ENCODE measurements at regions not wholly inside any gene's neighbourhood (a gene's known extent, or its start where the extent isn't known, plus 50 kb on each side); places are given as distances from the start of the nearest gene placed in this dataset.

DNA sequence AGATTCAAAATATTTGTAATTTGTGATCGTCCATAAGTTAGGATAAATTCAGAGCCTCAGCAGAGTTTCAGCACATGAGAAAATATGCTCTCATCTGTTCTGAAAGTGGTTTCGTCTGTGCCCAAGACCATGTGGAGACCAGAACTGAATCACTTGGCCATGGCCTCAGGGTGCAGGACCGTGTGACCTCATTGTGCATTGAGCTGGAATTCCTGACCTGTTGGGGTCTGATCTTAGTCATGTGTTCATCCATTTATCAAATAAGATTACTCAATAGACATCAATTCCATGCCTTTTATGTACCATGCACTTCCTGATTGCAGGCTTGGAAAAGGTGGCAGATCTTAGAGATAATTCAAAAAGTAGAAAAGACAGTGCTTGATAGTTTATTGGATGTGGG, 680.5 kb downstream of the QKI start:
- Histone ChIP-seq H3K4me3 (no peak overlapping the region), H3K4me1 (replicated peaks in 1 of 2; ENCODE audit: control insufficient read depth in 2 of 2, insufficient read depth in 2 of 2, low read length in 2 of 2) (peaks cover 0 to 3% of the 10 kb centered on the region in 2 experiments; a peak in 1 of 5 replicates), H3K9me3 (replicated peaks; ENCODE audit: control insufficient read depth, insufficient read depth, low read depth, low read length) (no peaks in the 10 kb centered on the region), H3K27me3 (ENCODE audit: control insufficient read depth in 2 of 2, insufficient read depth in 2 of 2, low read length in 2 of 2) (peaks cover 0 to 11% of the 10 kb centered on the region in 2 experiments; a peak in 2 of 5 replicates), H3K9me1 (ENCODE audit: control insufficient read depth, insufficient read depth, low read length) (no peaks in the 10 kb centered on the region), H3K27ac (ENCODE audit: extremely low read depth, low read depth, low read length) (no peak overlapping the region), H3K79me2 (ENCODE audit: control insufficient read depth, insufficient read depth, low read length) (no peaks in the 10 kb centered on the region), H3K36me3 (ENCODE audit: control insufficient read depth, insufficient read depth, low read length) (no peaks in the 10 kb centered on the region), H2AFZ (ENCODE audit: low read depth, low read length) (no peak overlapping the region), H4K20me1 (replicated peaks; ENCODE audit: control insufficient read depth, insufficient read depth, low read length) (no peaks in the 10 kb centered on the region), H3K9ac (ENCODE audit: insufficient read depth in 1 of 2, low read depth in 2 of 2, low read length in 2 of 2) (no peak overlapping the region), H3K4me2 (ENCODE audit: insufficient read depth, low read length) (no peak overlapping the region)
- ATAC-seq, result no peak
- BruUV-seq (replicated peaks), result no TSS peak
- TF ChIP-seq, protein P1, sequence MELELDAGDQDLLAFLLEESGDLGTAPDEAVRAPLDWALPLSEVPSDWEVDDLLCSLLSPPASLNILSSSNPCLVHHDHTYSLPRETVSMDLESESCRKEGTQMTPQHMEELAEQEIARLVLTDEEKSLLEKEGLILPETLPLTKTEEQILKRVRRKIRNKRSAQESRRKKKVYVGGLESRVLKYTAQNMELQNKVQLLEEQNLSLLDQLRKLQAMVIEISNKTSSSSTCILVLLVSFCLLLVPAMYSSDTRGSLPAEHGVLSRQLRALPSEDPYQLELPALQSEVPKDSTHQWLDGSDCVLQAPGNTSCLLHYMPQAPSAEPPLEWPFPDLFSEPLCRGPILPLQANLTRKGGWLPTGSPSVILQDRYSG (tag; conservative IDR thresholded peaks at IDR 0.05; ENCODE audit: low read depth), result no peak
- no peak for TF ChIP-seq NFRKB (IDR thresholded peaks at IDR 0.05; ENCODE audit: low read depth)
- TF ChIP-seq CEBPG (CRISPR knock-in tag; IDR thresholded peaks at IDR 0.05), result no peak
- TF ChIP-seq CEBPG (tag; conservative IDR thresholded peaks at IDR 0.05 in 1 of 2, IDR thresholded peaks at IDR 0.05 in 1 of 2), result 0 out of 4 replicates have a peak, but pooled peaks of 1 of the 2 experiments have one; percentile 12
- TF ChIP-seq ZNF589 (CRISPR knock-in tag; IDR thresholded peaks at IDR 0.05; ENCODE audit: low read depth), result no peak
- no peak for TF ChIP-seq GTF2E2 (tag; IDR thresholded peaks at IDR 0.05)
- intact Hi-C loops (cut with micrococcal nuclease) (no loop called here), in situ Hi-C loops (cut with MboI) (no loop called here)
- ChIA-PET POLR2A (interaction anchor here (1.3 kb wide), 1 partner anchor 14 kb away, joined by 3 read pairs; no protein-coding TSS in a partner anchor), CTCF (ENCODE audit: low intra/inter-chr PET ratio) (no interaction called here)
- FAIRE-seq, result no peak
- DNase-seq (ENCODE audit: extremely low read depth in 1 of 4, low spot score in 3 of 4), result no peak
- 0% methylated on average over 3 of the region's 3 CpGs for WGBS (ENCODE audit: insufficient coverage, low coverage, missing lambda C conversion rate)

Data from K562 (cell line).